Bronchial epithelial cell (primary cell): ENCODE measurements at regions not wholly inside any gene's neighbourhood (a gene's known extent, or its start where the extent isn't known, plus 50 kb on each side); places are given as distances from the start of the nearest gene placed in this dataset.

Experiments used
- DNase-seq: peaks from one replicate; pipeline ENCODE4 v3.0.0-alpha.2; 2010; ENCODE audit warnings: low read depth
- FAIRE-seq: peaks from 2 replicates; lab custom pipeline; 2011; peaks lifted over from hg19 to GRCh38; lab: Jason Lieb, UNC
- H3K27me3 ChIP-seq: 2 replicates; pipeline ENCODE4 v1.5.1; 2011; ENCODE audit warnings: low read length; ENCODE audit not compliant: control insufficient read depth, insufficient read depth
- H3K36me3 ChIP-seq: 2 replicates; pipeline ENCODE4 v1.5.1; 2011; ENCODE audit warnings: low read length; ENCODE audit not compliant: control insufficient read depth, insufficient read depth
- H3K4me3 ChIP-seq: 2 replicates; pipeline ENCODE4 v1.5.1; 2011; ENCODE audit warnings: mild to moderate bottlenecking, low read depth, low read length, control low read depth
- CTCF ChIP-seq: IDR thresholded peaks from 2 replicates; pipeline ENCODE4 v1.5.1; 2011; ENCODE audit warnings: mild to moderate bottlenecking, moderate library complexity, low read length, control low read depth, inconsistent platforms; ENCODE audit not compliant: insufficient read depth, severe bottlenecking

- no peak for FAIRE-seq
- TF ChIP-seq CTCF, result no peak
- H3K36me3 ChIP-seq, result no peaks in the 10 kb centered on the region
- no peak overlapping the region for H3K4me3 ChIP-seq
- DNase-seq, result no peak
- no peaks in the 10 kb centered on the region for H3K27me3 ChIP-seq
Observed at GRCh38 chr3:168267179-168267578, 171.5 kb upstream of the GOLIM4 start.

DNA sequence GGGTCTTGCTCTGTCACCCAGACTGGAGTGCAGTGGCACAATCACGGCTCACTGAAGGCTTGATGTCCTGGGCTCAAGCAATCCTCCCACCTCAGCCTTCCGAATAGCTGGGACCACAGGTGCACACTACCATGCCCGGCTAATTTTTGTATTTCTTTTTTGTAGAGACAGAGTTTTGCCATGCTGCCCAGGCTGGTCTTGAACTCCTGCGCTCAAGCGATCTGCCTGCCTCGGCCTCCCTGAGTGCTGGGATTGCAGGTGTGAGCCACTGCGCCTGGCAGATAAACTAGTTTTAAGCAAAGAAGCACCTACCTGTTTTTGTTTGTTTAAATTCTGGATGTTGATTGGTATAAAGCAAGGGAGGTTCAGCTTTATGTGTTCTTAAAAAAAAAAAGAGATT is 170.6 kb upstream of the GOLIM4 start:
- no peaks in the 10 kb centered on the region for H3K27me3 ChIP-seq
- DNase-seq (no peak), FAIRE-seq (no peak)
- no peaks in the 10 kb centered on the region for H3K36me3 ChIP-seq
- H3K4me3 ChIP-seq, result no peak overlapping the region
- no peak for TF ChIP-seq CTCF

GRCh38 chr3:168262887-168263286 is 167.2 kb upstream of the GOLIM4 start:
- DNase-seq (no peak), FAIRE-seq (no peak)
- H3K36me3 ChIP-seq, result no peaks in the 10 kb centered on the region
- H3K4me3 ChIP-seq, result no peak overlapping the region
- no peaks in the 10 kb centered on the region for H3K27me3 ChIP-seq
- TF ChIP-seq CTCF, result no peak

GRCh38 chr3:168260859-168261258 is 165.1 kb upstream of the GOLIM4 start:
- no peak overlapping the region for H3K4me3 ChIP-seq
- FAIRE-seq, result no peak
- H3K27me3 ChIP-seq, result no peaks in the 10 kb centered on the region
- no peaks in the 10 kb centered on the region for H3K36me3 ChIP-seq
- no peak for DNase-seq
- TF ChIP-seq CTCF, result no peak

GRCh38 chr3:168251371-168251770 is 155.6 kb upstream of the GOLIM4 start:
- FAIRE-seq, result no peak

More at GRCh38 chr3:168251371-168251770, 155.6 kb upstream of the GOLIM4 start:
- Histone ChIP-seq H3K36me3 (no peaks in the 10 kb centered on the region), H3K4me3 (no peak overlapping the region), H3K27me3 (peaks cover 4% of the 10 kb centered on the region)
- no peak for TF ChIP-seq CTCF
- no peak for DNase-seq
